Pancreas (tissue), 10 donors: ENCODE measurements at regions not wholly inside any gene's neighbourhood (a gene's known extent, or its start where the extent isn't known, plus 50 kb on each side); places are given as distances from the start of the nearest gene placed in this dataset.

Experiments
- ATAC-seq, 4 donors: fragments of 200-7000 bp; cut with Tn5 transposase; one replicate each; pipeline versions ENCODE4 v1.8.0 to v1.9.1; 2020; ENCODE audit warnings: mild to moderate bottlenecking in 4 of 4, moderate library complexity in 4 of 4
- DNase-seq, 6 donors: peaks; one replicate each; pipeline ENCODE4 v3.0.0-alpha.2; 2020
- FAIRE-seq: peaks from 2 replicates; lab custom pipeline; 2012; peaks lifted over from hg19 to GRCh38; lab: Jason Lieb, UNC
- H3K27ac ChIP-seq, 4 donors: fragments of 200-600 bp; sonication (generic); 1 replicate in 3 of 4; 2 replicates in 1 of 4; pipeline versions ENCODE4 v1.5.0 to v1.8.0; 2020
- H3K27me3 ChIP-seq, 4 donors: fragments of 200-600 bp; one replicate each; pipeline ENCODE4 v1.8.0; 2021
- H3K36me3 ChIP-seq, 3 donors: fragments of 200-600 bp; sonication (generic) in 1 of 3; one replicate each; pipeline versions ENCODE4 v1.5.0 to v1.8.0; 2020 to 2021
- H3K4me1 ChIP-seq, 3 donors: fragments of 200-600 bp; one replicate each; pipeline ENCODE4 v1.8.0; 2021
- H3K4me3 ChIP-seq, 4 donors: fragments of 200-600 bp; sonication (generic) in 2 of 4; one replicate each; pipeline versions ENCODE4 v1.5.0 to v1.8.0; 2020 to 2021
- H3K9me3 ChIP-seq, 4 donors: fragments of 200-600 bp; one replicate each; pipeline ENCODE4 v1.8.0; 2021
- CTCF ChIP-seq, 4 donors: fragments of 200-600 bp; sonication (generic) in 3 of 4; IDR thresholded peaks; one replicate each; pipeline versions ENCODE4 v1.5.0 to v1.8.0; 2021; ENCODE audit warnings: antibody characterized with exemption in 4 of 4
- WGBS, 2 donors: extraction: QIAGEN DNeasy Blood & Tissue Kit; methylation state at CpG; one replicate each; pipeline ENCODE4 v1.1.7; 2013; 5-methylcytosine and 5-hydroxymethylcytosine counted together
- intact Hi-C, 3 donors: fragments of 100-400 bp; cut with DNase I; formaldehyde crosslinking; loops; one replicate each; pipeline versions ENCODE4 v1.11.1 to v1.14.2; 2022
- donor health status: healthy with polysubstance abuse.
- donor health status: DM: no; HTN: no; CAD: no; lungs with moderate emphysema.
- donor health status: DM: no; HTN: no; CAD: no.
- donor health status: control.
- donor health status: control.
- donor health status: Bipolar disorder and iron deficiency.
- donor health status: DM: yes; HTN: yes; CAD: no.
- donor health status: DM: no; HTN: no; CAD: no.
- donor health status: DM: no; HTN: no; CAD: no.
- donor health status: DM: yes; HTN: yes; CAD: no.

- no peak for TF ChIP-seq CTCF (IDR thresholded peaks at IDR 0.05)
- Histone ChIP-seq H3K27me3 (no peaks in the 10 kb centered on the region), H3K36me3 (no peaks in the 10 kb centered on the region), H3K4me3 (no peak overlapping the region), H3K9me3 (no peaks in the 10 kb centered on the region), H3K4me1 (no peaks in the 10 kb centered on the region), H3K27ac (no peak overlapping the region)
- FAIRE-seq, result no peak
- ATAC-seq, result no peak
- DNase-seq, result no peak
- 77 to 84% methylated on average over 10 of the region's 10 CpGs for WGBS, 2 donors
- intact Hi-C loops, result no loop called here
These were observed 70.5 kb upstream of the PTCH1 start for GRCh38 chr9:95587021-95587964.

DNA sequence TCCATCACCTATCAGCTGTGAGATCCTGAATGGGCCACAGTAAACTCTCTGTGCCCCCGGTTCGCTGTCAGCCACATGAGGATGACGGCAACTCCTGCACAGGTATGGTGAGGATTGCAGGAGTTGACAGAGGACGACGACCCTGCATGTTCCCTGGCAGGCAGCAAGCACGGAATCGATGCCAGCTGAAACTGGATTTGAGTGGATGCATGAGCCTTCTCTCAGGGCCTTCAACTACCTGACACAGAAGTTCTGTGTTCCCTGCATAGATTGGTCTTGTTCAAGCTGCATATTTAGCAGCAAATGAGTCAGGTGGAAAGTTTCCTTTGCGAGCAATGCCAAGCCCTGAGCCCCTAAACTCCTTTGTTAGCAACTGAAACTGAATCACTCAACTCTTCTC lies 69.6 kb upstream of the PTCH1 start:
- no peak for TF ChIP-seq CTCF (IDR thresholded peaks at IDR 0.05)
- no peaks in the 10 kb centered on the region for H3K36me3 ChIP-seq
- FAIRE-seq (no peak), DNase-seq (no peak), ATAC-seq (no peak)
- no peaks in the 10 kb centered on the region for H3K27me3 ChIP-seq
- no peaks in the 10 kb centered on the region for H3K4me1 ChIP-seq
- 73 to 83% methylated on average over 8 of the region's 8 CpGs for WGBS, 2 donors
- intact Hi-C loops, result no loop called here
- H3K9me3 ChIP-seq, result no peaks in the 10 kb centered on the region
- H3K4me3 ChIP-seq, result no peak overlapping the region
- no peak overlapping the region for H3K27ac ChIP-seq

DNA sequence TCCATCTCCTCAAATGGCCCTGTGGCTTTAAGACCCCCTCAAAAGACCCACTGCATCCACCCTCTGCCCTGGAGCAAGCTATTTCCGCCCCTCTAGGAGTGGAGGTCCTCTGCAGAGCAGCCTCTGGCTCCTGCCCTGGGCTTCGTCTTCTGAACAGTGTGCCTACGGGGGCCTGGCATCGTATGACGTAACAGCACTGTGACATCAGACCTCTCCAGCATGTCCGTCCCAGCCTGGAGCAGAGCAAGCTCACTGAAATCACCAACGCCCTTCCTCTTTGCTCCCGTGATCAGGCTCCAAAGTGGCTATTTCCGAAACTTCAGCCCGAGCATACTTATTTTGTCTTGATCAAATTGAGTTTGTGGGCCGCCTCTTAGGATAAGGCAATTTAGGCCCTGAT lies 69.1 kb upstream of the PTCH1 start:
- 80 to 95% methylated on average over 11 of the region's 11 CpGs for WGBS, 2 donors
- FAIRE-seq (no peak), ATAC-seq (no peak), DNase-seq (no peak)
- TF ChIP-seq CTCF (IDR thresholded peaks at IDR 0.05), result no peak
- no peak overlapping the region for H3K27ac ChIP-seq
- H3K36me3 ChIP-seq, result no peaks in the 10 kb centered on the region
- no peaks in the 10 kb centered on the region for H3K27me3 ChIP-seq
- no peaks in the 10 kb centered on the region for H3K4me1 ChIP-seq
- no peaks in the 10 kb centered on the region for H3K9me3 ChIP-seq
- no peak overlapping the region for H3K4me3 ChIP-seq
- intact Hi-C loops, result no loop called here

DNA sequence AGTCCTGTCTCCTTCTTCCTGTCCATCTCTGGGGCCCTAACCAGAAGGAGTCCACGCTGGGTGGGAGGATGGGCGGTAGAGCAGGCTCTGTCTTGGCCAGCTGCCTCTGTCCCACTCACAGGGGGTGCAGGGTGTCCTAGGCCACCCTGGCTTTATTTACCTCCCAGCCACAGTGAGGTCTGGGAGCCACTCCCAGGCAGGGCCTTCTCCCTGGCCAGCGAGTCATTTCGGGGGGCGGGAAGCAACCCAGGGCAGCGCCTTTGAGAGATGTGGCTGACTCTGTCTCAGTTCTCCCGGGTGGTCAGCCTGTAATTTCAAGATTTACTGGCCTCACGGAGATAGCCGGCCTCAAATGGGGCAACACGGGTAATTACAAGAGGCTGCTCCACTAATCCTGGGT lies 67.4 kb upstream of the PTCH1 start:
- WGBS, 2 donors, result 64 to 74% methylated on average over 9 to 10 of the region's 10 CpGs
- H3K36me3 ChIP-seq, result no peaks in the 10 kb centered on the region
- TF ChIP-seq CTCF (IDR thresholded peaks at IDR 0.05), result no peak
- ATAC-seq, result no peak
- no peak overlapping the region for H3K4me3 ChIP-seq
- H3K27ac ChIP-seq, result no peak overlapping the region
- DNase-seq, result no peak
- no peaks in the 10 kb centered on the region for H3K4me1 ChIP-seq
- no peaks in the 10 kb centered on the region for H3K27me3 ChIP-seq
- FAIRE-seq, result no peak
- intact Hi-C loops, result no loop called here
- no peaks in the 10 kb centered on the region for H3K9me3 ChIP-seq

DNA sequence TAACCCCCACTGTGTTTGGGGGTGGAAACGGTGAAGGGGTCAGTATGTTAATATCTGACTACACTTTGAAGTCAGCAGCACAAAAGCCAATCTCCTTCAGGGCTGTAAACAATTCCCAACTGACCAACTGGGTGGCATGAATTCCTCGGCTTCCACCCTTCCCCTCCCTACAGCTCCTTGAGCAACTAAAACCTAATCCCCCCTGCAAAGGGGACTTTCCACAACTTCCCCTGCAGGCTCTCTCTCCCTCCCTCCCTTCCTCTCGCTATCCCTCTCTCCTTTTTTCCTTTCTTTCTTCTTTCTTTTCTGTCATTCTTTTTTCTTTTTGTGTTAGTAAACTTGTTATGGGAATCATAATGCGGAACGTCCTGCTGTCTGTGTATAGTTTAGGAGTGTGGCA lies 65.1 kb upstream of the PTCH1 start:
- TF ChIP-seq CTCF (IDR thresholded peaks at IDR 0.05), result no peak
- H3K27me3 ChIP-seq, result no peaks in the 10 kb centered on the region
- no peaks in the 10 kb centered on the region for H3K36me3 ChIP-seq
- no peak overlapping the region for H3K27ac ChIP-seq
- DNase-seq (no peak), ATAC-seq (no peak), FAIRE-seq (no peak)
- 77 to 80% methylated on average over 5 of the region's 5 CpGs for WGBS, 2 donors
- H3K9me3 ChIP-seq, result no peaks in the 10 kb centered on the region
- intact Hi-C loops, result no loop called here
- no peaks in the 10 kb centered on the region for H3K4me1 ChIP-seq
- H3K4me3 ChIP-seq, result no peak overlapping the region
